Ascending aorta (tissue), 2 donors: ENCODE measurements at regions not wholly inside any gene's neighbourhood (a gene's known extent, or its start where the extent isn't known, plus 50 kb on each side); places are given as distances from the start of the nearest gene placed in this dataset.

Experiments used
- DNase-seq, 2 donors: peaks; one replicate each; pipeline ENCODE4 v3.0.0-alpha.2; 2019; ENCODE audit warnings: low spot score in 2 of 2
- H3K27ac ChIP-seq, 2 donors: fragments of 200-600 bp; sonication (generic); one replicate each; pipeline ENCODE4 v1.5.1; 2016 to 2017; ENCODE audit warnings: mild to moderate bottlenecking in 1 of 2
- H3K27me3 ChIP-seq: fragments of 200-600 bp; sonication (generic); one replicate; pipeline ENCODE4 v1.5.1; 2017
- H3K36me3 ChIP-seq, 2 donors: fragments of 200-600 bp; sonication (generic); one replicate each; pipeline ENCODE4 v1.5.1; 2016
- H3K4me1 ChIP-seq, 2 donors: fragments of 200-600 bp; sonication (generic); one replicate each; pipeline ENCODE4 v1.5.1; 2016 to 2017; ENCODE audit warnings: mild to moderate bottlenecking in 1 of 2
- H3K4me3 ChIP-seq, 2 donors: fragments of 200-600 bp; sonication (generic); one replicate each; pipeline ENCODE4 v1.5.1; 2016 to 2017; ENCODE audit warnings: mild to moderate bottlenecking in 1 of 2
- H3K9me3 ChIP-seq, 2 donors: fragments of 200-600 bp; sonication (generic); one replicate each; pipeline ENCODE4 v1.5.1; 2016
- intact Hi-C: fragments of 100-400 bp; cut with DNase I; formaldehyde crosslinking; loops from one replicate; pipeline ENCODE4 v1.15.1; 2023
- TF ChIP-seq, protein P1 (sequence below), 3 experiments: fragments of 200-600 bp in 2 of 3; fragments of 450-650 bp in 1 of 3; sonication (generic) in 2 of 3; IDR thresholded peaks; one replicate each; pipeline ENCODE4 v1.5.1; 2016 to 2019; ENCODE audit warnings: antibody characterized with exemption in 3 of 3, mild to moderate bottlenecking in 1 of 3, moderate library complexity in 1 of 3

- H3K27me3 ChIP-seq: no peaks in the 10 kb centered on the region
- TF ChIP-seq, protein P1, sequence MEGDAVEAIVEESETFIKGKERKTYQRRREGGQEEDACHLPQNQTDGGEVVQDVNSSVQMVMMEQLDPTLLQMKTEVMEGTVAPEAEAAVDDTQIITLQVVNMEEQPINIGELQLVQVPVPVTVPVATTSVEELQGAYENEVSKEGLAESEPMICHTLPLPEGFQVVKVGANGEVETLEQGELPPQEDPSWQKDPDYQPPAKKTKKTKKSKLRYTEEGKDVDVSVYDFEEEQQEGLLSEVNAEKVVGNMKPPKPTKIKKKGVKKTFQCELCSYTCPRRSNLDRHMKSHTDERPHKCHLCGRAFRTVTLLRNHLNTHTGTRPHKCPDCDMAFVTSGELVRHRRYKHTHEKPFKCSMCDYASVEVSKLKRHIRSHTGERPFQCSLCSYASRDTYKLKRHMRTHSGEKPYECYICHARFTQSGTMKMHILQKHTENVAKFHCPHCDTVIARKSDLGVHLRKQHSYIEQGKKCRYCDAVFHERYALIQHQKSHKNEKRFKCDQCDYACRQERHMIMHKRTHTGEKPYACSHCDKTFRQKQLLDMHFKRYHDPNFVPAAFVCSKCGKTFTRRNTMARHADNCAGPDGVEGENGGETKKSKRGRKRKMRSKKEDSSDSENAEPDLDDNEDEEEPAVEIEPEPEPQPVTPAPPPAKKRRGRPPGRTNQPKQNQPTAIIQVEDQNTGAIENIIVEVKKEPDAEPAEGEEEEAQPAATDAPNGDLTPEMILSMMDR (IDR thresholded peaks at IDR 0.05): no peak
- no peak overlapping the region for H3K27ac ChIP-seq
- intact Hi-C loops: no loop called here
- H3K4me1 ChIP-seq: peaks cover 0 to 2% of the 10 kb centered on the region in 2 donors
- H3K9me3 ChIP-seq: no peaks in the 10 kb centered on the region
- H3K36me3 ChIP-seq: no peaks in the 10 kb centered on the region
- H3K4me3 ChIP-seq: no peak overlapping the region
- no peak for DNase-seq
These were observed 223.1 kb downstream of the SOX9 start for GRCh38 chr17:72343911-72344310.

- no peaks in the 10 kb centered on the region for H3K27me3 ChIP-seq
- intact Hi-C loops: no loop called here
- no peak overlapping the region for H3K4me3 ChIP-seq
- H3K27ac ChIP-seq: no peak overlapping the region
- TF ChIP-seq, protein P1 (IDR thresholded peaks at IDR 0.05): no peak
- H3K4me1 ChIP-seq: no peaks in the 10 kb centered on the region
- H3K36me3 ChIP-seq: no peaks in the 10 kb centered on the region
- no peaks in the 10 kb centered on the region for H3K9me3 ChIP-seq
- DNase-seq: no peak
These were observed 223.8 kb downstream of the SOX9 start for GRCh38 chr17:72344613-72345012.

DNA sequence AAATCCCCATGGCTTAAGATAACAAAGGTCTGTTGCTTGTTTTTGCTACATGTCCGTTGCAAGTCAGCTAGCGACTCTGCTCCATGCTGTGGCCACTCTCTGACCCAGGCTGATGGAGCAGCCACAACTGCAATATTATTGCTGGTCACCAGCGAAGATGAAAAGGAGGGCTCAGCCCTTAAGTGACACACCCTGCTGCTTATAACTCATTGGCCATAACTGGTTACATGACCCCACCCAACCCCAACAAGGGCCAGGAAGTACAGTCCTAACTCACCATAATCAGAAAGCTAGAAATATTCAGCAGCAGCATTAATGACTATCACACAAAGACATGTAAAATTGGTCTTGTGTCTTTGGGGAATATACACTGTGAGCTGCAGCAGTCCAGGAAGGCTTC is 224.3 kb downstream of the SOX9 start:
- TF ChIP-seq, protein P1 (IDR thresholded peaks at IDR 0.05): no peak
- Histone ChIP-seq H3K36me3 (no peaks in the 10 kb centered on the region), H3K9me3 (no peaks in the 10 kb centered on the region), H3K4me1 (no peaks in the 10 kb centered on the region), H3K27ac (no peak overlapping the region), H3K4me3 (no peak overlapping the region), H3K27me3 (no peaks in the 10 kb centered on the region)
- no peak for DNase-seq
- intact Hi-C loops: no loop called here

DNA sequence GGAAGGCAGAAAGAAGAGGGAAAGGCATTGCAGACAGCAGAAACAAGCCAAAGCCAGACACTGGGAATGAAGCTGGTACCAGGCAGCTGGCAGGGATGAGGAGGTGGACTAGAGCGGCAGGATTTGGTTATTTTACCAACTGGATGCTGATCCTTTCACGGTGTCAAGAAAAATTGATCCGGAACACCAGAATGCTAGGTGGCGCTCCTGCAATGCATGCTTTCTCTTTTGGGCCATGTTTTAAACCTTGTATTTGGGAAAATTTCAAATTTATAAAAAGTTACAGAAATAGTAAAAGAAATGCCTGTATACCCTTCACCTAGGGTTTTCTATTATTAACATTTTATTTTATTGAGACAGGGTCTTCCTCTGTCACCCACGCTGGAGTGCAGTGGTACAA is 224.7 kb downstream of the SOX9 start:
- TF ChIP-seq, protein P1 (IDR thresholded peaks at IDR 0.05): no peak
- intact Hi-C loops: no loop called here

DNA sequence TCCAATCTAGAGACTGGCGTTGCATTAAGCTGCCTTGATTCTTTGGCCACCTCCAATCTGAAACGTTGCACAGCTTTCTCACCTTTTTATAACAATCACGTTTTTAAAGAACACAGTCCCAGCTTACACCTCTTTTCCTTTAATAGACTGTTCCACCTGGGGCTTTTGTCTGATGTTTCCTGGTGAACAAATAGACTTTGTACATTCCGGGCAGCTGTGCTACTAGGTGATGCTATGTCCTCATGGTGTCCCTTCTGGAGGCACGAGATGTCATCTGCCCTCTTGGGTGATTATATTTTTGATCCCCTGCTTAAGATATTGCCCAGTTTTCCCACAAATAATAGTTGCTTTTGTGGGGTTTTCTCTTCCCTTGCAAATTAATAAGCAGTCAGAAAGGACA is 225.5 kb downstream of the SOX9 start:
- intact Hi-C loops: no loop called here
- Histone ChIP-seq H3K27me3 (no peaks in the 10 kb centered on the region), H3K9me3 (no peaks in the 10 kb centered on the region), H3K36me3 (no peaks in the 10 kb centered on the region), H3K4me3 (no peak overlapping the region), H3K4me1 (no peaks in the 10 kb centered on the region), H3K27ac (no peak overlapping the region)
- DNase-seq: no peak
- TF ChIP-seq, protein P1 (IDR thresholded peaks at IDR 0.05): no peak

More for the DNA sequence above, 224.7 kb downstream of the SOX9 start:
- H3K4me3 ChIP-seq: no peak overlapping the region
- no peaks in the 10 kb centered on the region for H3K9me3 ChIP-seq
- H3K4me1 ChIP-seq: no peaks in the 10 kb centered on the region
- no peak overlapping the region for H3K27ac ChIP-seq
- no peaks in the 10 kb centered on the region for H3K36me3 ChIP-seq
- DNase-seq: no peak
- H3K27me3 ChIP-seq: no peaks in the 10 kb centered on the region

DNA sequence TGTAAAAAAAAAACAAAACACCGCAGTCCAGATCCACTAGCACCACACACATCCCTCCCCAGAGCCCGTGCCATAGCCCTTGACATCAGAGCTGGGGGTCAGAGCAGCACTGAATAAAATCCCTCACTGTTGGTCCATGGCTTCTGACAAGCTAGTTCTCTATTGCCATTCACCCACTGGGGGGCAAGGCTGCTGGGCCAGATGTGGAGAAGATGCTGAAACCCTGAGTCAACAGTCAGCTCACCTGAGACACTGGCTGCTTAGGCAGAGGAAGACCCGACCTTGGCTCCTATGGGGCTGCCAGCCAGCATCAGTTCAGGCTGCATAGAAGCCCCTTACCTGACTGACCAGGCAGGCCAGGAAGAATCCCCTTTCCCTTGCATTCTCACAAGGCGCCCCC is 228.2 kb downstream of the SOX9 start:
- Histone ChIP-seq H3K9me3 (no peaks in the 10 kb centered on the region), H3K36me3 (no peaks in the 10 kb centered on the region), H3K27ac (no peak overlapping the region), H3K27me3 (no peaks in the 10 kb centered on the region), H3K4me3 (no peak overlapping the region), H3K4me1 (no peaks in the 10 kb centered on the region)
- TF ChIP-seq, protein P1 (IDR thresholded peaks at IDR 0.05): no peak
- no peak for DNase-seq
- intact Hi-C loops: no loop called here
